WTC11 (cell line): ENCODE measurements at regions not wholly inside any gene's neighbourhood (a gene's known extent, or its start where the extent isn't known, plus 50 kb on each side); places are given as distances from the start of the nearest gene placed in this dataset.

ENCODE experiments used
- ATAC-seq: fragments of 200-7000 bp; cut with Tn5 transposase; 2 replicates; pipeline ENCODE4 v1.10.0; 2021; ENCODE audit warnings: mild to moderate bottlenecking, moderate library complexity
- CTCF ChIA-PET: fragments of 300-600 bp; sonication (Branson Sonifier 250); formaldehyde crosslinking; loops from one replicate; lab custom pipeline; 2021; ENCODE audit warnings: antibody characterized with exemption; lab: Charles Lee
- POLR2A ChIA-PET: fragments of 350-600 bp; sonication (Branson Sonifier 250); formaldehyde crosslinking; loops from one replicate; lab custom pipeline; 2021; ENCODE audit warnings: antibody characterized with exemption; lab: Charles Lee
- DNase-seq: peaks from one replicate; pipeline ENCODE4 v3.0.0; 2021; ENCODE audit warnings: low spot score
- H3K27ac Mint-ChIP-seq: 2 replicates; pipeline ENCODE4 v1.8.0; 2021; ENCODE audit warnings: mixed read lengths
- H3K27me3 Mint-ChIP-seq: 2 replicates; pipeline ENCODE4 v1.8.0; 2021; ENCODE audit warnings: low read depth, mild to moderate bottlenecking, moderate library complexity, mixed read lengths
- H3K36me3 Mint-ChIP-seq: 2 replicates; pipeline ENCODE4 v1.8.0; 2021; ENCODE audit warnings: mixed read lengths
- H3K4me1 Mint-ChIP-seq: 2 replicates; pipeline ENCODE4 v1.8.0; 2022; ENCODE audit warnings: mixed read lengths
- H3K4me3 Mint-ChIP-seq: 2 replicates; pipeline ENCODE4 v1.8.0; 2021; ENCODE audit warnings: mild to moderate bottlenecking, moderate library complexity, mixed read lengths
- H3K9me3 Mint-ChIP-seq: 2 replicates; pipeline ENCODE4 v1.8.0; 2021; ENCODE audit warnings: mixed read lengths
- ESRRA ChIP-seq: sonication (generic); formaldehyde crosslinking; IDR thresholded peaks from 2 replicates; pipeline ENCODE4 v1.8.1; 2022; ENCODE audit warnings: mild to moderate bottlenecking, missing genetic modification reagents, borderline replicate concordance
- FOXK1 ChIP-seq: sonication (generic); formaldehyde crosslinking; IDR thresholded peaks from 2 replicates; pipeline ENCODE4 v1.8.0; 2022; ENCODE audit warnings: mild to moderate bottlenecking, moderate library complexity, missing genetic modification reagents
- FOXP1 ChIP-seq: sonication (generic); formaldehyde crosslinking; IDR thresholded peaks from 2 replicates; pipeline ENCODE4 v1.8.0; 2022; ENCODE audit warnings: missing genetic modification reagents, mild to moderate bottlenecking, moderate library complexity, borderline replicate concordance
- GTF2I ChIP-seq: fragments of 250-450 bp; sonication (Bioruptor Pico); conservative IDR thresholded peaks from 2 replicates; pipeline ENCODE4 v1.4.0; 2021; ENCODE audit warnings: mild to moderate bottlenecking
- HMGXB4 ChIP-seq: sonication (generic); formaldehyde crosslinking; IDR thresholded peaks from 2 replicates; pipeline ENCODE4 v1.8.1; 2023; ENCODE audit warnings: mild to moderate bottlenecking, moderate library complexity, missing genetic modification reagents
- JUN ChIP-seq: sonication (generic); formaldehyde crosslinking; IDR thresholded peaks from 2 replicates; pipeline ENCODE4 v1.8.0; 2023; ENCODE audit warnings: mild to moderate bottlenecking, missing genetic modification reagents
- NFE2L1 ChIP-seq: sonication (generic); formaldehyde crosslinking; IDR thresholded peaks from 2 replicates; pipeline ENCODE4 v1.8.1; 2023; ENCODE audit warnings: missing genetic modification reagents
- NFYB ChIP-seq: sonication (generic); formaldehyde crosslinking; conservative IDR thresholded peaks from 2 replicates; pipeline ENCODE4 v1.8.0; 2022; ENCODE audit warnings: low read depth, missing genetic modification reagents
- NR1H2 ChIP-seq: sonication (generic); formaldehyde crosslinking; IDR thresholded peaks from 2 replicates; pipeline ENCODE4 v1.9.0; 2021; ENCODE audit warnings: mild to moderate bottlenecking, moderate library complexity, missing genetic modification reagents
- NR2C2 ChIP-seq: sonication (generic); formaldehyde crosslinking; IDR thresholded peaks from 2 replicates; pipeline ENCODE4 v1.8.0; 2022; ENCODE audit warnings: mild to moderate bottlenecking, missing genetic modification reagents
- OVOL2 ChIP-seq: fragments of 250-450 bp; sonication (Bioruptor Pico); IDR thresholded peaks from 2 replicates; pipeline ENCODE4 v1.9.0; 2021; ENCODE audit warnings: mild to moderate bottlenecking, borderline replicate concordance
- PRRX2 ChIP-seq: fragments of 250-450 bp; sonication (Bioruptor Pico); IDR thresholded peaks from 2 replicates; pipeline ENCODE4 v1.8.0; 2021; ENCODE audit warnings: mild to moderate bottlenecking
- RELA ChIP-seq: sonication (generic); formaldehyde crosslinking; IDR thresholded peaks from 2 replicates; pipeline ENCODE4 v1.8.1; 2022; ENCODE audit warnings: missing genetic modification reagents, mild to moderate bottlenecking, borderline replicate concordance
- SMAD4 ChIP-seq: sonication (generic); formaldehyde crosslinking; IDR thresholded peaks from 2 replicates; pipeline ENCODE4 v1.8.0; 2022; ENCODE audit warnings: mild to moderate bottlenecking, missing genetic modification reagents
- ZNF263 ChIP-seq: sonication (generic); formaldehyde crosslinking; IDR thresholded peaks from 2 replicates; pipeline ENCODE4 v1.8.1; 2022; ENCODE audit warnings: low read depth, mild to moderate bottlenecking, moderate library complexity, missing genetic modification reagents
- TF ChIP-seq, protein P1 (sequence below): sonication (generic); formaldehyde crosslinking; IDR thresholded peaks from 2 replicates; pipeline ENCODE4 v1.8.1; 2022; ENCODE audit warnings: missing genetic modification reagents, borderline replicate concordance
- TF ChIP-seq, protein P2 (sequence below): sonication (generic); formaldehyde crosslinking; IDR thresholded peaks from 2 replicates; pipeline ENCODE4 v1.8.1; 2023; ENCODE audit warnings: mild to moderate bottlenecking, missing genetic modification reagents, moderate library complexity
- TF ChIP-seq, protein P3 (sequence below): sonication (generic); formaldehyde crosslinking; IDR thresholded peaks from 2 replicates; pipeline ENCODE4 v1.8.0; 2023; ENCODE audit warnings: missing genetic modification reagents, mild to moderate bottlenecking, borderline replicate concordance
- TF ChIP-seq, protein P4 (sequence below): sonication (generic); formaldehyde crosslinking; IDR thresholded peaks from 2 replicates; pipeline ENCODE4 v1.8.0; 2022; ENCODE audit warnings: mild to moderate bottlenecking, missing genetic modification reagents
- TF ChIP-seq, protein P5 (sequence below): fragments of 250-450 bp; sonication (Bioruptor Pico); IDR thresholded peaks from 2 replicates; pipeline ENCODE4 v1.8.0; 2021; ENCODE audit warnings: mild to moderate bottlenecking

DNA sequence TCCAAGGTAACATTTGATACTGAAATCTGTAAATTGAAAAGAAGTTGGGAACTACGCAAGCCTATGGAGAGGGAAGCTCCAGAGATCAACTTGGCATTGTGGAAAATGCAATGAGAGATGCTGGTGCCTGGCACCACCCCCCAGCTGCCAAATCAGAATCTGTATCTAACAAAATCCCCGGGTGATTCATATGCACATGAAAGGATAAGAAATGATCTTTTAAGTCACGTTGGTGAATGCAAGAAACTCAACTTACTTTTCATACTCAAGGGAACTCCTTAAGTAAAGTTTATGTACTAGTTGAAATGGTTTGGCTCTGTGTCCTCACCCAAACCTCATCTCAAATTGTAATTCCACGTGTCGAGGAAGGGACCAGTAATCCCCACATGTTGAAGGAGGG, 158.5 kb upstream of the MYO16 start (continued):
- TF ChIP-seq, protein P1, sequence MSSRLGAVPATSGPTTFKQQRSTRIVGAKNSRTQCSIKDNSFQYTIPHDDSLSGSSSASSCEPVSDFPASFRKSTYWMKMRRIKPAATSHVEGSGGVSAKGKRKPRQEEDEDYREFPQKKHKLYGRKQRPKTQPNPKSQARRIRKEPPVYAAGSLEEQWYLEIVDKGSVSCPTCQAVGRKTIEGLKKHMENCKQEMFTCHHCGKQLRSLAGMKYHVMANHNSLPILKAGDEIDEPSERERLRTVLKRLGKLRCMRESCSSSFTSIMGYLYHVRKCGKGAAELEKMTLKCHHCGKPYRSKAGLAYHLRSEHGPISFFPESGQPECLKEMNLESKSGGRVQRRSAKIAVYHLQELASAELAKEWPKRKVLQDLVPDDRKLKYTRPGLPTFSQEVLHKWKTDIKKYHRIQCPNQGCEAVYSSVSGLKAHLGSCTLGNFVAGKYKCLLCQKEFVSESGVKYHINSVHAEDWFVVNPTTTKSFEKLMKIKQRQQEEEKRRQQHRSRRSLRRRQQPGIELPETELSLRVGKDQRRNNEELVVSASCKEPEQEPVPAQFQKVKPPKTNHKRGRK: no peak
- no peak for TF ChIP-seq PRRX2 (CRISPR knock-in tag)

GRCh38 chr13:108475181-108475580, 154.2 kb upstream of the MYO16 start:
- ATAC-seq: no peak
- POLR2A ChIA-PET: no interaction called here

More at GRCh38 chr13:108475181-108475580, 154.2 kb upstream of the MYO16 start:
- no peak for TF ChIP-seq ESRRA (CRISPR knock-in tag)
- no peak for TF ChIP-seq RELA (CRISPR knock-in tag)
- no peak for TF ChIP-seq ZNF263
- TF ChIP-seq OVOL2 (CRISPR knock-in tag): no peak
- TF ChIP-seq SMAD4: no peak
- TF ChIP-seq JUN (CRISPR knock-in tag): no peak
- TF ChIP-seq FOXP1 (CRISPR knock-in tag): no peak
- TF ChIP-seq FOXK1 (CRISPR knock-in tag): no peak
- TF ChIP-seq HMGXB4 (CRISPR knock-in tag): no peak
- TF ChIP-seq, protein P2, sequence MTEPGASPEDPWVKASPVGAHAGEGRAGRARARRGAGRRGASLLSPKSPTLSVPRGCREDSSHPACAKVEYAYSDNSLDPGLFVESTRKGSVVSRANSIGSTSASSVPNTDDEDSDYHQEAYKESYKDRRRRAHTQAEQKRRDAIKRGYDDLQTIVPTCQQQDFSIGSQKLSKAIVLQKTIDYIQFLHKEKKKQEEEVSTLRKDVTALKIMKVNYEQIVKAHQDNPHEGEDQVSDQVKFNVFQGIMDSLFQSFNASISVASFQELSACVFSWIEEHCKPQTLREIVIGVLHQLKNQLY: no peak
- TF ChIP-seq NR1H2: no peak
- TF ChIP-seq, protein P3, sequence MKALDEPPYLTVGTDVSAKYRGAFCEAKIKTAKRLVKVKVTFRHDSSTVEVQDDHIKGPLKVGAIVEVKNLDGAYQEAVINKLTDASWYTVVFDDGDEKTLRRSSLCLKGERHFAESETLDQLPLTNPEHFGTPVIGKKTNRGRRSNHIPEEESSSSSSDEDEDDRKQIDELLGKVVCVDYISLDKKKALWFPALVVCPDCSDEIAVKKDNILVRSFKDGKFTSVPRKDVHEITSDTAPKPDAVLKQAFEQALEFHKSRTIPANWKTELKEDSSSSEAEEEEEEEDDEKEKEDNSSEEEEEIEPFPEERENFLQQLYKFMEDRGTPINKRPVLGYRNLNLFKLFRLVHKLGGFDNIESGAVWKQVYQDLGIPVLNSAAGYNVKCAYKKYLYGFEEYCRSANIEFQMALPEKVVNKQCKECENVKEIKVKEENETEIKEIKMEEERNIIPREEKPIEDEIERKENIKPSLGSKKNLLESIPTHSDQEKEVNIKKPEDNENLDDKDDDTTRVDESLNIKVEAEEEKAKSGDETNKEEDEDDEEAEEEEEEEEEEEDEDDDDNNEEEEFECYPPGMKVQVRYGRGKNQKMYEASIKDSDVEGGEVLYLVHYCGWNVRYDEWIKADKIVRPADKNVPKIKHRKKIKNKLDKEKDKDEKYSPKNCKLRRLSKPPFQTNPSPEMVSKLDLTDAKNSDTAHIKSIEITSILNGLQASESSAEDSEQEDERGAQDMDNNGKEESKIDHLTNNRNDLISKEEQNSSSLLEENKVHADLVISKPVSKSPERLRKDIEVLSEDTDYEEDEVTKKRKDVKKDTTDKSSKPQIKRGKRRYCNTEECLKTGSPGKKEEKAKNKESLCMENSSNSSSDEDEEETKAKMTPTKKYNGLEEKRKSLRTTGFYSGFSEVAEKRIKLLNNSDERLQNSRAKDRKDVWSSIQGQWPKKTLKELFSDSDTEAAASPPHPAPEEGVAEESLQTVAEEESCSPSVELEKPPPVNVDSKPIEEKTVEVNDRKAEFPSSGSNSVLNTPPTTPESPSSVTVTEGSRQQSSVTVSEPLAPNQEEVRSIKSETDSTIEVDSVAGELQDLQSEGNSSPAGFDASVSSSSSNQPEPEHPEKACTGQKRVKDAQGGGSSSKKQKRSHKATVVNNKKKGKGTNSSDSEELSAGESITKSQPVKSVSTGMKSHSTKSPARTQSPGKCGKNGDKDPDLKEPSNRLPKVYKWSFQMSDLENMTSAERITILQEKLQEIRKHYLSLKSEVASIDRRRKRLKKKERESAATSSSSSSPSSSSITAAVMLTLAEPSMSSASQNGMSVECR: no peak
- TF ChIP-seq NR2C2: no peak
- TF ChIP-seq, protein P4, sequence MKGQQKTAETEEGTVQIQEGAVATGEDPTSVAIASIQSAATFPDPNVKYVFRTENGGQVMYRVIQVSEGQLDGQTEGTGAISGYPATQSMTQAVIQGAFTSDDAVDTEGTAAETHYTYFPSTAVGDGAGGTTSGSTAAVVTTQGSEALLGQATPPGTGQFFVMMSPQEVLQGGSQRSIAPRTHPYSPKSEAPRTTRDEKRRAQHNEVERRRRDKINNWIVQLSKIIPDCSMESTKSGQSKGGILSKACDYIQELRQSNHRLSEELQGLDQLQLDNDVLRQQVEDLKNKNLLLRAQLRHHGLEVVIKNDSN (CRISPR knock-in tag): no peak
- no peak for TF ChIP-seq NFYB (CRISPR knock-in tag)
- TF ChIP-seq GTF2I (CRISPR knock-in tag): no peak
- no peak for TF ChIP-seq NFE2L1 (CRISPR knock-in tag)
- TF ChIP-seq, protein P5, sequence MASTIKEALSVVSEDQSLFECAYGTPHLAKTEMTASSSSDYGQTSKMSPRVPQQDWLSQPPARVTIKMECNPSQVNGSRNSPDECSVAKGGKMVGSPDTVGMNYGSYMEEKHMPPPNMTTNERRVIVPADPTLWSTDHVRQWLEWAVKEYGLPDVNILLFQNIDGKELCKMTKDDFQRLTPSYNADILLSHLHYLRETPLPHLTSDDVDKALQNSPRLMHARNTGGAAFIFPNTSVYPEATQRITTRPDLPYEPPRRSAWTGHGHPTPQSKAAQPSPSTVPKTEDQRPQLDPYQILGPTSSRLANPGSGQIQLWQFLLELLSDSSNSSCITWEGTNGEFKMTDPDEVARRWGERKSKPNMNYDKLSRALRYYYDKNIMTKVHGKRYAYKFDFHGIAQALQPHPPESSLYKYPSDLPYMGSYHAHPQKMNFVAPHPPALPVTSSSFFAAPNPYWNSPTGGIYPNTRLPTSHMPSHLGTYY (CRISPR knock-in tag): no peak
- H3K27ac Mint-ChIP-seq: no peak overlapping the region
- peaks cover 32% of the 10 kb centered on the region for H3K9me3 Mint-ChIP-seq
- CTCF ChIA-PET: no interaction called here
- DNase-seq: no peak
- no peaks in the 10 kb centered on the region for H3K27me3 Mint-ChIP-seq
- H3K4me3 Mint-ChIP-seq: no peak overlapping the region
- no peaks in the 10 kb centered on the region for H3K4me1 Mint-ChIP-seq
- H3K36me3 Mint-ChIP-seq: peaks cover 10% of the 10 kb centered on the region
